PC-9 (cell line): ENCODE measurements at regions not wholly inside any gene's neighbourhood (a gene's known extent, or its start where the extent isn't known, plus 50 kb on each side); places are given as distances from the start of the nearest gene placed in this dataset.

Experiments
- BruUV-seq: library from RNA; stranded (reverse); fragments of 400-500 nt; replicated peaks from 2 replicates; lab custom pipeline; 2021; lab: Mats Ljungman, UMichigan
- CTCF ChIA-PET: fragments of 300-600 bp; sonication (Branson Sonifier 250); formaldehyde crosslinking; loops from one replicate; lab custom pipeline; 2022; ENCODE audit warnings: antibody characterized with exemption; lab: Charles Lee
- POLR2A ChIA-PET: fragments of 300-600 bp; sonication (Branson Sonifier 250); formaldehyde crosslinking; loops from one replicate; lab custom pipeline; 2022; ENCODE audit warnings: antibody characterized with exemption; ENCODE audit not compliant: unreplicated experiment; lab: Charles Lee
- DNase-seq, 2 experiments: peaks; one replicate each; pipeline versions ENCODE4 v3.0.0 to v3.0.0-alpha.2; 2015 to 2022; ENCODE audit warnings: mixed read lengths in 1 of 2
- H2AFZ ChIP-seq: fragments of 200-600 bp; sonication (generic); 2 replicates; pipeline ENCODE4 v1.8.1; 2017; ENCODE audit warnings: antibody characterized with exemption
- H3F3A ChIP-seq: fragments of 200-600 bp; sonication (generic); 2 replicates; pipeline ENCODE4 v1.8.1; 2017; ENCODE audit warnings: antibody characterized with exemption, mild to moderate bottlenecking, low read depth; ENCODE audit not compliant: insufficient read depth
- H3K27ac ChIP-seq: fragments of 200-600 bp; sonication (generic); 2 replicates; pipeline ENCODE4 v1.6.1; 2016; ENCODE audit warnings: mixed run types
- H3K27me3 ChIP-seq: fragments of 200-600 bp; sonication (generic); 2 replicates; pipeline ENCODE4 v1.6.1; 2016; ENCODE audit warnings: low read depth, mixed run types; ENCODE audit not compliant: insufficient read depth
- H3K36me3 ChIP-seq: fragments of 200-600 bp; sonication (generic); 2 replicates; pipeline ENCODE4 v1.6.1; 2016; ENCODE audit warnings: low read depth, mixed run types
- H3K4me1 ChIP-seq: fragments of 200-600 bp; sonication (generic); replicated peaks from 2 replicates; pipeline ENCODE4 v1.6.1; 2016; ENCODE audit warnings: mixed run types; ENCODE audit not compliant: insufficient read depth
- H3K4me2 ChIP-seq: fragments of 200-600 bp; sonication (generic); 2 replicates; pipeline ENCODE4 v1.6.1; 2017; ENCODE audit warnings: mixed run types
- H3K4me3 ChIP-seq: fragments of 200-600 bp; sonication (generic); 2 replicates; pipeline ENCODE4 v1.6.1; 2016; ENCODE audit warnings: mixed run types
- H3K79me2 ChIP-seq: fragments of 200-600 bp; sonication (generic); 2 replicates; pipeline ENCODE4 v1.6.1; 2017; ENCODE audit warnings: low read depth, mixed run types
- H3K9me2 ChIP-seq: fragments of 200-600 bp; sonication (generic); 2 replicates; pipeline ENCODE4 v1.8.1; 2017; ENCODE audit warnings: mild to moderate bottlenecking; ENCODE audit not compliant: insufficient read depth
- H3K9me3 ChIP-seq: fragments of 200-600 bp; sonication (generic); 2 replicates; pipeline ENCODE4 v1.8.1; 2016; ENCODE audit warnings: low read depth; ENCODE audit not compliant: insufficient read depth
- H4K20me1 ChIP-seq: fragments of 200-600 bp; sonication (generic); 2 replicates; pipeline ENCODE4 v1.8.1; 2017; ENCODE audit not compliant: insufficient read depth
- EZH2 ChIP-seq: fragments of 200-600 bp; sonication (generic); IDR thresholded peaks from 2 replicates; pipeline ENCODE4 v1.8.0; 2017; ENCODE audit warnings: antibody characterized with exemption, low read depth
- intact Hi-C: fragments of 100-400 bp; cut with micrococcal nuclease; formaldehyde crosslinking; loops from one replicate; pipeline ENCODE4 v1.10.0; 2022; ENCODE audit not compliant: unreplicated experiment
- TF ChIP-seq, protein P1 (sequence below): fragments of 200-600 bp; sonication (generic); conservative IDR thresholded peaks from 2 replicates; pipeline ENCODE4 v1.6.1; 2017; ENCODE audit warnings: mixed run types, antibody characterized with exemption, mild to moderate bottlenecking, moderate library complexity

DNA sequence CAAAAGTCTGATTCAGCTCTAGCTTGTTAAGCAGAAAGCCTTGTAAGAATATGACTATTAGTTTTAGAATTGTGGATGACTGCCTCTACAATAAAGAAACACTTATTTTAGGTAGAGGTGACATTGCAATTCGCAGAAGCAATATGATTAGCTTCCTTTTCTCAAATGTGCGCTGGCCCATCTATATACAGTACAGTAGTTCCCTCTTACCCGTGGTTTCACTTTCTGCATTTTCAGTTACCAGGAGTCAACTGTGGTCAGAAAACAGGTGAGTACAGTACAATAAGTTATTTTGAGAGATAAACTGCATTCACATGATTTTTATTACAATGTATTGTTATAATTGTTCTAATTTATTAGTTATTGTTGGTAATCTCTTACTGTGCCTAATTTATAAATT is 405.1 kb downstream of the GPD2 start:
- Histone ChIP-seq H3K9me2 (no peaks in the 10 kb centered on the region), H3F3A (no peaks in the 10 kb centered on the region), H3K4me1 (no peaks in the 10 kb centered on the region), H3K27me3 (no peaks in the 10 kb centered on the region), H3K79me2 (no peaks in the 10 kb centered on the region), H3K27ac (no peak overlapping the region), H2AFZ (no peak overlapping the region), H4K20me1 (no peaks in the 10 kb centered on the region), H3K36me3 (no peaks in the 10 kb centered on the region), H3K4me3 (no peak overlapping the region), H3K4me2 (no peak overlapping the region), H3K9me3 (no peaks in the 10 kb centered on the region)
- TF ChIP-seq, protein P1, sequence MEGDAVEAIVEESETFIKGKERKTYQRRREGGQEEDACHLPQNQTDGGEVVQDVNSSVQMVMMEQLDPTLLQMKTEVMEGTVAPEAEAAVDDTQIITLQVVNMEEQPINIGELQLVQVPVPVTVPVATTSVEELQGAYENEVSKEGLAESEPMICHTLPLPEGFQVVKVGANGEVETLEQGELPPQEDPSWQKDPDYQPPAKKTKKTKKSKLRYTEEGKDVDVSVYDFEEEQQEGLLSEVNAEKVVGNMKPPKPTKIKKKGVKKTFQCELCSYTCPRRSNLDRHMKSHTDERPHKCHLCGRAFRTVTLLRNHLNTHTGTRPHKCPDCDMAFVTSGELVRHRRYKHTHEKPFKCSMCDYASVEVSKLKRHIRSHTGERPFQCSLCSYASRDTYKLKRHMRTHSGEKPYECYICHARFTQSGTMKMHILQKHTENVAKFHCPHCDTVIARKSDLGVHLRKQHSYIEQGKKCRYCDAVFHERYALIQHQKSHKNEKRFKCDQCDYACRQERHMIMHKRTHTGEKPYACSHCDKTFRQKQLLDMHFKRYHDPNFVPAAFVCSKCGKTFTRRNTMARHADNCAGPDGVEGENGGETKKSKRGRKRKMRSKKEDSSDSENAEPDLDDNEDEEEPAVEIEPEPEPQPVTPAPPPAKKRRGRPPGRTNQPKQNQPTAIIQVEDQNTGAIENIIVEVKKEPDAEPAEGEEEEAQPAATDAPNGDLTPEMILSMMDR = no peak
- no peak for TF ChIP-seq EZH2
- BruUV-seq = no TSS peak
- intact Hi-C loops = no loop called here
- CTCF ChIA-PET = no interaction called here
- POLR2A ChIA-PET = no interaction called here
- DNase-seq = no peak

DNA sequence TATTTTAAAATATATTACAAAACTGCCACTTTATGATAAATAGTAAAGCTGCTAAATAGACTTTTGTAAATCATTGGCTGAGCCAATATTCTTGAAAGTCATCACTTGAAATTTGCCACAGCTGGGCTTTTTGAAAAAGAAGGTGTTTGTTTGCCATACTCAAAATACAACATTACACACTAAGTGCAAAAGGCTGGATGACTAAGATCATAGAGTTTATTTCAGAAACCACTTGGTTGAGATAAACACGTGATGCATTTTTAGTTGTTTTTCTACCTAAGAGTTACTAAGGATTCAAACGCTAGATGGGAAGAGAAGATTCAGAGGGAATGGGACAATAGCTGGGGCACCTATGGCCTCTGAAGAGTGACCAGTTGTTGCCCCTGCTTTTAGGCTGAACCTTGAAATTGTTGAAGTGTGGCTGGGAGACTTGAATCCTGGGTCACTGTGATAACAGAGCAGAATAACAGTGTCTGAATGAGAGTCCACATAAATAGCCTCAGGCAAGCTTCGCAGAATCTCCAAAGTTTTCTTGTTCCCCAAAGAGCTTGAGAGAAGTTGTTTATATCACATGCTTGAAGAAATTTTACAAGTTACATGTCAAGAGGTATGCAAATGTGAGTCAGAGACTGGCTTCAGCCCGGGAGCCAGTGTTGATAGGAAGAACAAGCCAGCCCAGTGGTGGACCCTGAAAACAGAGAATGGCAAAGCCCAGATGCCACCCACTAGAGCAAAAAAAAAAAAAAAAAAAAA is 409.8 kb downstream of the GPD2 start:
- H4K20me1 ChIP-seq = no peaks in the 10 kb centered on the region
- H3K9me3 ChIP-seq = no peaks in the 10 kb centered on the region
- H2AFZ ChIP-seq = no peak overlapping the region
- intact Hi-C loops = no loop called here
- POLR2A ChIA-PET = no interaction called here
- no peak overlapping the region for H3K27ac ChIP-seq
- no peaks in the 10 kb centered on the region for H3K36me3 ChIP-seq
- CTCF ChIA-PET = no interaction called here
- TF ChIP-seq EZH2 = no peak
- no peak overlapping the region for H3K4me2 ChIP-seq
- H3K9me2 ChIP-seq = no peaks in the 10 kb centered on the region
- H3K27me3 ChIP-seq = no peaks in the 10 kb centered on the region
- no peak overlapping the region for H3K4me3 ChIP-seq
- no peaks in the 10 kb centered on the region for H3K79me2 ChIP-seq
- no peaks in the 10 kb centered on the region for H3K4me1 ChIP-seq
- BruUV-seq = no TSS peak
- peak in 1 of 2 experiments; percentile 1 for DNase-seq
- H3F3A ChIP-seq = no peaks in the 10 kb centered on the region

DNA sequence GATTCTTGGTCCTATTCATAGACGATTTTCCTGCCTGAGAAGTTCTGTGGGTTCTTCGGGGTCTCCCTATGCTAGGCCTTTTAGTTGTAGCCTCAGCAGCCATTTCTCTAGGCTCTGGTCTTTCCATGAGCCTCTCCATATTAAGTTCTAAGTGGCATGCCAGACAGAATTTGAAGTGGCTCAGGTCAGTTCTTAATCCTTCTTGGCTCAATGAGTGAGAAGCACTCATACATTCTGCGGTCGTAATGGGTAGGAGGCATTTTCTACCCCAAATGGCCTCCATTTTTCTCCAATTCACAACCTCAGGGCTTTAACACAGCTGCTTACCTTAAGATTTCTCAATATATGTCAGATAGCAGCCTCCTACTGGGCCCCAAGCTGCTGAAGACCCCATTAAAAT is 405.3 kb upstream of the GALNT5 start:
- ChIA-PET POLR2A (no interaction called here), CTCF (no interaction called here)
- H3K36me3 ChIP-seq = no peaks in the 10 kb centered on the region
- H3K9me3 ChIP-seq = no peaks in the 10 kb centered on the region
- no peaks in the 10 kb centered on the region for H3K4me1 ChIP-seq
- BruUV-seq = no TSS peak
- no peak overlapping the region for H2AFZ ChIP-seq
- no peaks in the 10 kb centered on the region for H3K9me2 ChIP-seq
- H3K4me2 ChIP-seq = no peak overlapping the region
- no peak overlapping the region for H3K4me3 ChIP-seq
- intact Hi-C loops = no loop called here
- H3K79me2 ChIP-seq = no peaks in the 10 kb centered on the region
- TF ChIP-seq, protein P1 = no peak
- TF ChIP-seq EZH2 = no peak
- H4K20me1 ChIP-seq = no peaks in the 10 kb centered on the region
- no peaks in the 10 kb centered on the region for H3F3A ChIP-seq
- no peak for DNase-seq
- H3K27ac ChIP-seq = no peak overlapping the region
- no peaks in the 10 kb centered on the region for H3K27me3 ChIP-seq

DNA sequence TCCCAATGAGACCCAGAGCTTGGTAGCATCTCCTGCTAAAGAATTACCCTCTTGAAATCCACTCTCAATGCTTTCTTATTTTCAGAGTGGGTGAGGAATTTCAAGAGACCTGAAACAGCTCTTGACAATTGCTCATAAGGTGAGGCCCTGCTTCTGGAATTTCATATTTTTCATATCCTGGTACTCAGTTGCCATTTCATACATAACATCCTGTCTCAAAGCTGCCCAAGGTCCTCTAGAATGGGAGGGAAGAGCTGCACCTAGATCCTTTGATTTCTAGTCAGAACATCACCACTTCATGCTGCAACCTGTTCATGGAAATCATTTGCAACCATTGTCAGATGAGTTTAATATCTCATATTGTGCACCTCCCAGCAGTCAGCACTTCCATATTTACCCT is 404.8 kb upstream of the GALNT5 start:
- Histone ChIP-seq H3K79me2 (no peaks in the 10 kb centered on the region), H2AFZ (no peak overlapping the region), H3F3A (no peaks in the 10 kb centered on the region), H3K36me3 (no peaks in the 10 kb centered on the region), H3K4me1 (no peaks in the 10 kb centered on the region), H4K20me1 (no peaks in the 10 kb centered on the region), H3K27me3 (no peaks in the 10 kb centered on the region), H3K9me2 (no peaks in the 10 kb centered on the region), H3K4me3 (no peak overlapping the region), H3K9me3 (no peaks in the 10 kb centered on the region), H3K27ac (no peak overlapping the region), H3K4me2 (no peak overlapping the region)
- no TSS peak for BruUV-seq
- TF ChIP-seq EZH2 = no peak
- TF ChIP-seq, protein P1 = no peak
- intact Hi-C loops = no loop called here
- no peak for DNase-seq
- ChIA-PET POLR2A (no interaction called here), CTCF (no interaction called here)
